ENCODE measurements at regions not wholly inside any gene's neighbourhood (a gene's known extent, or its start where the extent isn't known, plus 50 kb on each side); places are given as distances from the start of the nearest gene placed in this dataset.

DNA sequence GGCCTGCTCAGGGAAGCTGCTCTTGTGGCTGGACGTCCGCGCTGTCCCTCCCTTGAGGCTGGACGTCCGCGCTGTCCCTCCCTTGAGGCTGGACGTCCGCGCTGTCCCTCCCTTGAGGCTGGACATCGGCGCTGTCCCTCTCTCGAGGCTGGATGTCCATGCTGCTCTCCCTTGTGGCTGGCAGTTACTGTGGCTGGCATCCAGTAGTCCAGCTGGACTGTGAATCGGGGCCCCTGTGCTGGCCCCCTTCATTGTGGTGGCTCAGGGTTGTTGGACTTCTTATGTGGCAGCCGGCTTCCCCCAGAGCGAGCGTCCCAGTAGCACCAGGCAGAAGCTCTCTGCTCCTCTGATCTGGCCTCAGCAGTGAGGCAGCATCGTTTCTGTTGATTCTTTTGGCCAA lies 141.5 kb downstream of the IRF8 start:
- no peaks in the 10 kb centered on the region for H3K36me3 ChIP-seq
- WGBS = 75% methylated on average over 11 of the region's 17 CpGs
- DNase-seq (ENCODE audit: low spot score in 2 of 2) = no peak
- peaks cover 43% of the 10 kb centered on the region for H3K27me3 ChIP-seq
- TF ChIP-seq, protein P1, sequence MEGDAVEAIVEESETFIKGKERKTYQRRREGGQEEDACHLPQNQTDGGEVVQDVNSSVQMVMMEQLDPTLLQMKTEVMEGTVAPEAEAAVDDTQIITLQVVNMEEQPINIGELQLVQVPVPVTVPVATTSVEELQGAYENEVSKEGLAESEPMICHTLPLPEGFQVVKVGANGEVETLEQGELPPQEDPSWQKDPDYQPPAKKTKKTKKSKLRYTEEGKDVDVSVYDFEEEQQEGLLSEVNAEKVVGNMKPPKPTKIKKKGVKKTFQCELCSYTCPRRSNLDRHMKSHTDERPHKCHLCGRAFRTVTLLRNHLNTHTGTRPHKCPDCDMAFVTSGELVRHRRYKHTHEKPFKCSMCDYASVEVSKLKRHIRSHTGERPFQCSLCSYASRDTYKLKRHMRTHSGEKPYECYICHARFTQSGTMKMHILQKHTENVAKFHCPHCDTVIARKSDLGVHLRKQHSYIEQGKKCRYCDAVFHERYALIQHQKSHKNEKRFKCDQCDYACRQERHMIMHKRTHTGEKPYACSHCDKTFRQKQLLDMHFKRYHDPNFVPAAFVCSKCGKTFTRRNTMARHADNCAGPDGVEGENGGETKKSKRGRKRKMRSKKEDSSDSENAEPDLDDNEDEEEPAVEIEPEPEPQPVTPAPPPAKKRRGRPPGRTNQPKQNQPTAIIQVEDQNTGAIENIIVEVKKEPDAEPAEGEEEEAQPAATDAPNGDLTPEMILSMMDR (IDR thresholded peaks at IDR 0.05) = no peak
- TF ChIP-seq POLR2A (IDR thresholded peaks at IDR 0.05) (no peak), EP300 (IDR thresholded peaks at IDR 0.05) (no peak), POLR2AphosphoS5 (IDR thresholded peaks at IDR 0.05) (no peak)
- no peak overlapping the region for H3K4me3 ChIP-seq
- peaks cover 7% of the 10 kb centered on the region for H3K4me1 ChIP-seq
- no peak overlapping the region for H3K27ac ChIP-seq
- H3K9me3 ChIP-seq = no peaks in the 10 kb centered on the region

DNA sequence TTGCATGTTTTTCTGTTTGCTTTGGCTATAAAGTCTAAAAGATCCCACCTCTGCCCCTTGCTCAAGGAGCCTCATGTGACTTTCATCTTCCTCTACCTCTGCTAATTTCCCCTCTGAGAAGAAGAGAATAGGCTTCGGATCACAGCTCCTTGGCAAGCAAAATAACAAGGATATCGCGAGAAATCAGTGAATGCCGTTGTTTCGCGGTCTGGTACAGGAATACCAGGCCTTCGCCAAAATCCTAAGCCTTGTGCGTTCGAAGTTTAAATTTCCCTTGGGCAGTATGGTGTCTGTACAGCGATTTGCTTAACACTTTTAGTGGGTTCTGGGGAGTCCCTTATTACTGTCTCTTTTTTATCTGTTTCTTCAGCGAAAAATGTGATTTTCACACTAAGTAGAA lies 142.3 kb downstream of the IRF8 start:
- DNase-seq (ENCODE audit: low spot score in 2 of 2) = no peak
- 81% methylated on average over 11 of the region's 11 CpGs for WGBS
- peaks cover 45% of the 10 kb centered on the region for H3K27me3 ChIP-seq

DNA sequence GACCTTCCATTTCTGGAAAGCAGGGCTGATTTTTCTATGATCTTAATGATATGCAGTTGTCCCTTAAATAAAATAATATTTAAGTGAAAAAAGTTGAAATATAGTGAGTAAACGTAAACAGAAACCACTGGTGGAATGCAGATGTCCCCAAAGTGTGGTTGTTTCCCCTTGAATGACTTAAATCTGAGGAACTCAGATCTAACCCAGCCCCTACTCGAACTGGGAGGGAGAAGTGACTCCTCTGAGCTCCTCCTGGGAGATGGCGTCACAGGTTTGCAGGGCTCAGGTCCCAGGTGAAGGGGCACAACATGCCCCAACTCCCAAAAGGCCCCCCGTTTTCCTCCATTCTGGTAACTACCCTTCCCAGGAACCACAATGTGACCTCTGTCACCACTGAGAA lies 142.8 kb downstream of the IRF8 start:
- Histone ChIP-seq H3K27me3 (peaks cover 50% of the 10 kb centered on the region), H3K4me3 (no peak overlapping the region), H3K36me3 (no peaks in the 10 kb centered on the region), H3K27ac (no peak overlapping the region), H3K4me1 (peaks cover 7% of the 10 kb centered on the region), H3K9me3 (no peaks in the 10 kb centered on the region)
- WGBS = 85% methylated on average over 4 of the region's 4 CpGs
- TF ChIP-seq EP300 (IDR thresholded peaks at IDR 0.05) = no peak
- TF ChIP-seq POLR2A (IDR thresholded peaks at IDR 0.05) = no peak
- no peak for TF ChIP-seq POLR2AphosphoS5 (IDR thresholded peaks at IDR 0.05)
- TF ChIP-seq, protein P1 (IDR thresholded peaks at IDR 0.05) = no peak
- no peak for DNase-seq (ENCODE audit: low spot score in 2 of 2)

More for the DNA sequence above, 142.3 kb downstream of the IRF8 start:
- H3K36me3 ChIP-seq = no peaks in the 10 kb centered on the region
- TF ChIP-seq, protein P1 (IDR thresholded peaks at IDR 0.05) = no peak
- no peak for TF ChIP-seq POLR2AphosphoS5 (IDR thresholded peaks at IDR 0.05)
- no peak overlapping the region for H3K4me3 ChIP-seq
- H3K9me3 ChIP-seq = no peaks in the 10 kb centered on the region
- peaks cover 7% of the 10 kb centered on the region for H3K4me1 ChIP-seq
- no peak overlapping the region for H3K27ac ChIP-seq

DNA sequence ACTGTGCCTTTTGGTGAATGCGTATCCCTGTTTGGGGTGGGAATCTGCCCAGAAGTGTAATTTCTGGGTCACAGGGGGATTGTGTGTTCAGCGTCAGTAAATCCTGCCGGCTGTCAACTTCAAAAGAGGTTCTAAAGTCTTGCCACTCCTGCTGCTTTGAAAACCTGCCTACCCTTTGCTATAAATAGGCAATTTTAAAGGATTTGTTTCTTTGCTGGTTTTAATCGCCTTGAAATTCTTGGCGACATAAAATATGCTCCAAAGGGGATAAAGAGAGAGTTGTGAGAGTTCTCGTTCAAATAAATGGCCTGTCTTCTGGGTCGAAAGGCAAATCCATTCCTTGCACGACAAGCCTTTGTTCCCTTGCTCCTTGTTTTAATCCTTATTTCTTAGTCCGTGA lies 143.4 kb downstream of the IRF8 start:
- Histone ChIP-seq H3K4me1 (peaks cover 7% of the 10 kb centered on the region), H3K9me3 (no peaks in the 10 kb centered on the region), H3K27me3 (peaks cover 56% of the 10 kb centered on the region), H3K36me3 (no peaks in the 10 kb centered on the region), H3K27ac (no peak overlapping the region), H3K4me3 (no peak overlapping the region)
- TF ChIP-seq, protein P1 (IDR thresholded peaks at IDR 0.05) = no peak
- TF ChIP-seq POLR2AphosphoS5 (IDR thresholded peaks at IDR 0.05) = no peak
- DNase-seq (ENCODE audit: low spot score in 2 of 2) = no peak
- WGBS = 45% methylated on average over 9 of the region's 9 CpGs

DNA sequence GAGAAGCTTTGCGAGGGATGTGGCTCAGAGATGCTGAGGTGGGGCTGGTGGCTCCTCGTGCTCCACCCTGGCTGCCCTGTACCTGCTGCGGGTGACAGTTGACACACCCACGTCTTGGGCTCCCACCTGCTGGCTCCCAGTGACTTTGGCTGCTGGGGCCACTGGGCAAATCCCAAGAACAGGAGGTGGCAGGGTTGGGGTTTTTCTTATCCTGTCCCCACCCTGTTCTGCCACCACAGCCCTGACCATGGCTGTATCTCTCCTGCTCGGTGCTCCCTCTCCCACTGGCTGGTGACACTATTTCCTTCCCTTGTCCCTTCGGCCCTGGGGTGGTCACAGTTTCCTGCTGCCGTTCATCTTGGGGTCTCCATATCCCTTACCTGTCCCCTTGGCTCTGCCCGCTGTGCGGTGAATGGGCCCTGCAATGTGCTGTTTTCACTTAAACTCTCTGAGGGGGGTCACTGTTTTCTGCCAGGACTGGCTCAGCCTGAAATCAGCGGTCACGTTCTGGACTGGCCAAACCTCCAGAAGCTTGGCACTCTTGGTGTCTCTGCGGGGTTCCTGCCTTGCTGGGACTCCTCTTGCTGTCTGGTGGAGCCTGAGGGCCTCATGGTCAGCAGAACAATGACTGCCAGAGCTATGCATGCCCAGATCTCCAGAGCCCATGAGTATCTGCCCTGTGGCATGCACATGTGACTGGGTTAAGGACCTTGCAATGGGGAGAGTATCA lies 144.2 kb downstream of the IRF8 start:
- no peak overlapping the region for H3K4me3 ChIP-seq
- no peak for TF ChIP-seq POLR2AphosphoS5 (IDR thresholded peaks at IDR 0.05)
- no peak for TF ChIP-seq EP300 (IDR thresholded peaks at IDR 0.05)
- TF ChIP-seq, protein P1 (IDR thresholded peaks at IDR 0.05) = no peak
- TF ChIP-seq POLR2A (IDR thresholded peaks at IDR 0.05) = no peak
- 69% methylated on average over 6 of the region's 12 CpGs for WGBS
- no peak for DNase-seq (ENCODE audit: low spot score in 2 of 2)
- H3K36me3 ChIP-seq = no peaks in the 10 kb centered on the region
- no peaks in the 10 kb centered on the region for H3K9me3 ChIP-seq
- no peak overlapping the region for H3K27ac ChIP-seq
- peaks cover 7% of the 10 kb centered on the region for H3K4me1 ChIP-seq
- peaks cover 58% of the 10 kb centered on the region for H3K27me3 ChIP-seq
